HG03039 (cell line): ENCODE measurements at regions not wholly inside any gene's neighbourhood (a gene's known extent, or its start where the extent isn't known, plus 50 kb on each side); places are given as distances from the start of the nearest gene placed in this dataset.

ENCODE experiments used
- ATAC-seq: cut with Tn5 transposase; IDR thresholded peaks from one replicate; pipeline ENCODE4 v1.9.1; 2021; ENCODE audit warnings: mild to moderate bottlenecking, moderate library complexity; ENCODE audit not compliant: unreplicated experiment

GRCh38 chr2:216287251-216287650, 85.0 kb downstream of the MARCHF4 start:
- no peak for ATAC-seq

- no peak for ATAC-seq
These were observed 85.6 kb downstream of the MARCHF4 start for GRCh38 chr2:216286616-216287231.

- no peak for ATAC-seq
These were observed 86.6 kb downstream of the MARCHF4 start for GRCh38 chr2:216285701-216286100.

DNA sequence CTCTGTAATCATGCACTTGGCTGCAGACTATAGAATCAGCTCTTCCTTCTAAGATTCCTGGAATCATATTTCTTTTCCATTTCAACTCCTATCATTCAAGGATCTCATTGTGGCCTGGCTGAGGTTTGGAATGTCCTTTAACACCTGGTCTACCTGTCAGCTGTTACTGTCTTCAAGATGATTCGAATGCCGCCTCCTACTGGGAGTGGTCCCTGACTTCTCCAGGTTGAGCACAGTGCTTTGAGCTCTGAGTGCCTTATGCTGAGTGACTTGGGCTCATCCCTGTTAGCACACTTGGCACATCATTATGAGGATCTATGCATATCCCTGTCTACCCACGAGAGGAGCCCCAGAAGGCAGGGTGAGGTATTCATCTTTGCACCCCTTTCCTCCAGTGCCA, 87.6 kb downstream of the MARCHF4 start:
- no peak for ATAC-seq

- peak; percentile 62 for ATAC-seq
These were observed 89.0 kb downstream of the MARCHF4 start for GRCh38 chr2:216283038-216283900.

- ATAC-seq, result no peak
These were observed 90.4 kb downstream of the MARCHF4 start for GRCh38 chr2:216281876-216282275.

- ATAC-seq, result no peak
These were observed 91.0 kb downstream of the MARCHF4 start for GRCh38 chr2:216281316-216281715.

- no peak for ATAC-seq
These were observed 92.8 kb downstream of the MARCHF4 start for GRCh38 chr2:216279459-216279858.

DNA sequence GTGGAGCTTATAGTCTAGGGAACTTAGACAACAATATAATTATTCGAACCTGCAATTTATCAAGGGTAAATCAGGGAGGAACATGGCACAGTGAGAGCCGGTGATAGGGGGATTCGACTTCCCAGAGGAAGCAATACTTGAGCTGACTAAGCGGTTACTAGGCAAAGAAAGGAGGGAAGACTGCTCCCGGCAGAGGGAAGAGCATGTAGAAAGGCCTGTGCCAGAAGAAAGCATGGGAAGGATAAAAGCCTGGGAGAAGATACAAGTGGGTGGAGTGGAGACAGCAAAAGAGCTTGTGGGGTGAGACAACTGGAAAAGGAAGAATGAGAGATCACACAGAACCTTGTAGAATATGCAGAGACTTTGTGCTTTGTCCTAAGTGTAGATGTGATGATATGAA, 93.3 kb downstream of the MARCHF4 start:
- ATAC-seq, result no peak

DNA sequence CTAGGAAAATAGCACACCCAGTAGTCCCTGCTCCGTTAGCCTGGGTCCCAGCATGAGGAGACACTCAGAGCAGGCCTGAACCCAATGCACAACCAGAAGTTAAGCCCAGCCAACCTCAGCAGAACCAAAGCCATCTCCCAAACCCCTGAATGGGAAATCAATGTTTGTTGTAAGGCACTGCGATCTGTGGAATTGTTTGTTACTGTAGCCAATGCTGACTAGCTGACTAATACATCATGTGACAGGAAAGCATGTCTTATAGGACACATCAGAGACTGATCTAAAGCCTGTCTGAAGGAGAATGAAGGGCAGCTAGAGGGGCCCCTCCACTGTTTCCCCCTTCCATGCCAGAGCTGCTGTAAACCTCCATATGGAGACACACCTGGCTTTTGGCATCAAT, 96.4 kb downstream of the MARCHF4 start:
- no peak for ATAC-seq

- no peak for ATAC-seq
These were observed 98.0 kb downstream of the MARCHF4 start for GRCh38 chr2:216274194-216274840.

DNA sequence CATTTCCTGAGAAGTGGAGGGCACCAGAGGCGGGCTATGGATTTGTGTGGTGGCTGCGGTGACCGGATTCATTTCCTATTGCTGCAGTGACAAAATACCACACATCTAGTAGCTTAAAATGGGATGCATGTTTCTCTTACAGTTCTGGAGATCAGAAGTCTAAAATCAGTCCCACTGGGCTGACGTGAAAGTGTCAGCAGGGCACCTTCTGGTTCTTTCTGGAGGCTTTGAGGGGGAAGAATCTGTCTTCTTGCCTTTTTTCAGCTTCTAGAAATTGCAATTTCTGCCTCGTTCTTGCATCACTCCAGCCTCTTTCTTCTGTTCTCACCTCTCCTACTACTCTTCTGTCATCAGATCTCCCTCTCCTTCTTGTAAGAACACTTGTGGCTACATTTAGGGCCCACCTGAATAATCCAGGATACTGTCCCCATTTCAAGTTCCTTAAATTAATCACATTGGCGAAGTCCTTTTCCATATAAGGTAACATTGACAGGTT, 111.2 kb downstream of the MARCHF4 start:
- ATAC-seq, result no peak

DNA sequence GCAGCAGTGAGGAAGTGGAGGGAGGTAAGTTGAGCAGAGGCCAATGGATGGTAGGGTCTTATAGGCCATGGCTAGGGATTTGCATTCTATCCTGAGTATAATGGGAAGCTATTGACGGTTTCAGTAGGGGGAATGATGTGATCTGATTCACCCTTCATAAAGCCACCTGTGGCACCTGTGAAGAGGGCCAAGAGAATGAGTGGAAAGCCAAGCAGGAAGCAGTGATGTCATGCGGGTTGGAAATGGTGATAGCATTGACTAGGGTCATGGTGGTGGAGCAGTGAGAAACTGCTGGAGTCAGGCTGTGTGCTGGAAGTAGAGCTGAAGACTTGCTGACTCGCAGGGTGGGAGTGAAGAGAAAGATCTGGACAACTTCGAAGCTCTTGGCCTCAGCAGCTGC, 111.7 kb downstream of the MARCHF4 start:
- no peak for ATAC-seq

- ATAC-seq, result no peak
These were observed 113.2 kb downstream of the MARCHF4 start for GRCh38 chr2:216259081-216259480.

- ATAC-seq, result no peak
These were observed 115.2 kb downstream of the MARCHF4 start for GRCh38 chr2:216257089-216257488.
